DND-41 (cell line): ENCODE measurements at regions not wholly inside any gene's neighbourhood (a gene's known extent, or its start where the extent isn't known, plus 50 kb on each side); places are given as distances from the start of the nearest gene placed in this dataset.

Experiments
- CTCF ChIP-seq: IDR thresholded peaks from 2 replicates; pipeline ENCODE4 v1.5.1; 2012; ENCODE audit warnings: borderline replicate concordance, low read length, moderate library complexity, mild to moderate bottlenecking; ENCODE audit not compliant: poor library complexity, severe bottlenecking; ENCODE audit errors: extremely low read depth
- EZH2 ChIP-seq: IDR thresholded peaks from 3 replicates; pipeline ENCODE4 v1.6.1; 2012; ENCODE audit warnings: borderline replicate concordance, low read depth, mild to moderate bottlenecking, moderate library complexity, low read length, inconsistent platforms; ENCODE audit not compliant: severe bottlenecking

- TF ChIP-seq CTCF (no peak), EZH2 (no peak)
Observed at GRCh38 chr13:57992416-57992815, 360.9 kb downstream of the PCDH17 start.
